ENCODE measurements at regions not wholly inside any gene's neighbourhood (a gene's known extent, or its start where the extent isn't known, plus 50 kb on each side); places are given as distances from the start of the nearest gene placed in this dataset.

- no peak for TF ChIP-seq EZH2 (IDR thresholded peaks at IDR 0.05; ENCODE audit: insufficient read depth, low read length)
- TF ChIP-seq, protein P1, sequence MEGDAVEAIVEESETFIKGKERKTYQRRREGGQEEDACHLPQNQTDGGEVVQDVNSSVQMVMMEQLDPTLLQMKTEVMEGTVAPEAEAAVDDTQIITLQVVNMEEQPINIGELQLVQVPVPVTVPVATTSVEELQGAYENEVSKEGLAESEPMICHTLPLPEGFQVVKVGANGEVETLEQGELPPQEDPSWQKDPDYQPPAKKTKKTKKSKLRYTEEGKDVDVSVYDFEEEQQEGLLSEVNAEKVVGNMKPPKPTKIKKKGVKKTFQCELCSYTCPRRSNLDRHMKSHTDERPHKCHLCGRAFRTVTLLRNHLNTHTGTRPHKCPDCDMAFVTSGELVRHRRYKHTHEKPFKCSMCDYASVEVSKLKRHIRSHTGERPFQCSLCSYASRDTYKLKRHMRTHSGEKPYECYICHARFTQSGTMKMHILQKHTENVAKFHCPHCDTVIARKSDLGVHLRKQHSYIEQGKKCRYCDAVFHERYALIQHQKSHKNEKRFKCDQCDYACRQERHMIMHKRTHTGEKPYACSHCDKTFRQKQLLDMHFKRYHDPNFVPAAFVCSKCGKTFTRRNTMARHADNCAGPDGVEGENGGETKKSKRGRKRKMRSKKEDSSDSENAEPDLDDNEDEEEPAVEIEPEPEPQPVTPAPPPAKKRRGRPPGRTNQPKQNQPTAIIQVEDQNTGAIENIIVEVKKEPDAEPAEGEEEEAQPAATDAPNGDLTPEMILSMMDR (IDR thresholded peaks at IDR 0.05; ENCODE audit: insufficient read depth, low read depth, low read length), result no peak
- Mint-ChIP-seq H3K27me3 (ENCODE audit: low read depth, unreplicated experiment) (peaks cover 16% of the 10 kb centered on the region), H3K36me3 (ENCODE audit: low read depth, unreplicated experiment) (no peaks in the 10 kb centered on the region), H3K4me3 (ENCODE audit: unreplicated experiment) (no peak overlapping the region), H3K4me1 (ENCODE audit: low read depth, unreplicated experiment) (no peaks in the 10 kb centered on the region), H3K27ac (ENCODE audit: unreplicated experiment) (no peak overlapping the region), H3K9me3 (ENCODE audit: unreplicated experiment) (no peaks in the 10 kb centered on the region)
- Histone ChIP-seq H3K4me2 (ENCODE audit: low read length) (no peak overlapping the region), H3K9ac (ENCODE audit: low read length) (no peak overlapping the region), H4K20me1 (ENCODE audit: insufficient read depth, low read length) (no peaks in the 10 kb centered on the region), H3K36me3 (ENCODE audit: insufficient read depth, low read length) (no peaks in the 10 kb centered on the region), H3K9me3 (ENCODE audit: insufficient read depth, low read depth, low read length) (no peaks in the 10 kb centered on the region), H3K4me3 (ENCODE audit: insufficient read depth, low read depth, low read length) (no peak overlapping the region), H3K27ac (ENCODE audit: low read depth, low read length) (no peak overlapping the region), H3K27me3 (ENCODE audit: insufficient read depth, low read length) (no peaks in the 10 kb centered on the region), H3K4me1 (ENCODE audit: insufficient read depth, low read length) (no peaks in the 10 kb centered on the region), H2AFZ (ENCODE audit: low read depth, low read length) (no peak overlapping the region), H3K79me2 (ENCODE audit: insufficient read depth, low read length) (no peaks in the 10 kb centered on the region)
- no peak for DNase-seq (ENCODE audit: low read depth)
- FAIRE-seq, result no peak
Measured at GRCh38 chr13:27860743-27861142, 59.1 kb upstream of the PDX1 start.

DNA sequence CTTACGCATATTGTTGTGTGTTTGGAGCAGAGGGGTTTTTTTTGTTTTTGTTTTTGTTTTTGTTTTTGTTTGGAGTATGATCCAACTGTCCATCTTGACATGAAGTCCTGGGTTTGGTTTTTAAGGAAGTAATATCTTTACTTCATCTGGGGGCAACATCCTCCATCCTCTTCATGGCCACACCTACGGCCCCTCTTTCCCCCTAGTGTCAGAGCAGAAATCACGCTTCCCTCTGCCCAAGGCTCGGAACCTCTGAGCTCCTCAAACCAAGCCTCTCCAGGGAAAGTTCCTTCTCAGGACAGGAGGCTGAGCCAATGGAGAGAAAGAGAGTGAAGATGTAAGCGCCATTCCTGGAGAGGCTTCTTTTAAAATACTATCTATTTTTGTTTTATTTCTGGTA is 58.6 kb upstream of the PDX1 start:
- Histone ChIP-seq H3K9me3 (ENCODE audit: insufficient read depth, low read depth, low read length) (no peaks in the 10 kb centered on the region), H3K4me2 (ENCODE audit: low read length) (no peak overlapping the region), H3K27ac (ENCODE audit: low read depth, low read length) (no peak overlapping the region), H3K4me1 (ENCODE audit: insufficient read depth, low read length) (no peaks in the 10 kb centered on the region), H3K4me3 (ENCODE audit: insufficient read depth, low read depth, low read length) (no peak overlapping the region), H3K36me3 (ENCODE audit: insufficient read depth, low read length) (no peaks in the 10 kb centered on the region), H2AFZ (ENCODE audit: low read depth, low read length) (no peak overlapping the region), H3K27me3 (ENCODE audit: insufficient read depth, low read length) (no peaks in the 10 kb centered on the region), H3K79me2 (ENCODE audit: insufficient read depth, low read length) (no peaks in the 10 kb centered on the region), H4K20me1 (ENCODE audit: insufficient read depth, low read length) (no peaks in the 10 kb centered on the region), H3K9ac (ENCODE audit: low read length) (no peak overlapping the region)
- H3K4me1 Mint-ChIP-seq (ENCODE audit: low read depth, unreplicated experiment), result no peaks in the 10 kb centered on the region
- H3K27ac Mint-ChIP-seq (ENCODE audit: unreplicated experiment), result no peak overlapping the region
- FAIRE-seq (no peak), DNase-seq (ENCODE audit: low read depth) (no peak)
- no peaks in the 10 kb centered on the region for H3K36me3 Mint-ChIP-seq (ENCODE audit: low read depth, unreplicated experiment)
- no peaks in the 10 kb centered on the region for H3K9me3 Mint-ChIP-seq (ENCODE audit: unreplicated experiment)
- H3K27me3 Mint-ChIP-seq (ENCODE audit: low read depth, unreplicated experiment), result peaks cover 16% of the 10 kb centered on the region
- H3K4me3 Mint-ChIP-seq (ENCODE audit: unreplicated experiment), result no peak overlapping the region
- TF ChIP-seq EZH2 (IDR thresholded peaks at IDR 0.05; ENCODE audit: insufficient read depth, low read length), result no peak
- TF ChIP-seq, protein P1 (IDR thresholded peaks at IDR 0.05; ENCODE audit: insufficient read depth, low read depth, low read length), result no peak

DNA sequence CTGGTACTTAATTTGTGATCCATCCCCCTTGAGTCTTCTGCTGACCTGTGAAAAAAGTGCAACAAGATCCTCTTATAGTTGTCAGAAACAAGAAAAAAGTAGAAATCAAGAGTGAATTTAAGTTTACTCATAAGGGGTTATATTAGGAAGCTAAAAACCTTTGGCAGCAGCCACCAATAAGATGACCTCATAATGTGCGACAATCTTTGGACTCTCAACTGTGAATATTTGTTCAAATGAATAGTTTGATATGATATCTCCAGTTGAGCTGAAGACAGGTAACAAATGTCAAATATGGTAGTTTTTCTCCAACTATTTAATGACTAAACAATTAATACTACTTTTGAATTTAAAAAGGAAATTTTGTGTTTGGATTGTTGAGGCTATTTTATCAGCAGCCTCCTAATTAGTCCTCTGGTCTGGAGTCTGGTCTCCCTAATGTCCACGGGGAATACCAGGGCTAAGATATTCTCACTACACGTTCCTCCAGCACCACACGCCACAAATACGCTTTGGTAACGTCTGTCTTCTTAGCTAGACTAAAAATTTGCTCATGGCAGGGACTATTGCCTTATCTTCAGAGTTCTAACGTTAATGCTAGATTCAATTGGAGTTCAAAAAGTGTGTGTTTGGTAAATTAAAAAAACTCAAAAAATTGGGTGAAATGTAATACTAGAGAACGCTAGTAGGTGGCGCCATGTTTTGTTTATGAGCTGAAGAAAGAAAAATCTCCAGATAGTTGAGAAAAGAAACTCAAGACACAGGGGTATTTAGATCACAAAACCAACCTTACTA is 51.0 kb upstream of the PDX1 start:
- no peak for TF ChIP-seq EZH2 (IDR thresholded peaks at IDR 0.05; ENCODE audit: insufficient read depth, low read length)
- TF ChIP-seq, protein P1 (IDR thresholded peaks at IDR 0.05; ENCODE audit: insufficient read depth, low read depth, low read length), result peak; percentile 33
- H3K4me3 ChIP-seq (ENCODE audit: insufficient read depth, low read depth, low read length), result no peak overlapping the region
- H3K4me3 Mint-ChIP-seq (ENCODE audit: unreplicated experiment), result no peak overlapping the region

More for the DNA sequence above, 51.0 kb upstream of the PDX1 start:
- H3K4me1 Mint-ChIP-seq (ENCODE audit: low read depth, unreplicated experiment), result no peaks in the 10 kb centered on the region
- Histone ChIP-seq H3K4me2 (ENCODE audit: low read length) (no peak overlapping the region), H3K79me2 (ENCODE audit: insufficient read depth, low read length) (no peaks in the 10 kb centered on the region), H3K9ac (ENCODE audit: low read length) (no peak overlapping the region), H3K27ac (ENCODE audit: low read depth, low read length) (no peak overlapping the region), H3K4me1 (ENCODE audit: insufficient read depth, low read length) (no peaks in the 10 kb centered on the region), H3K9me3 (ENCODE audit: insufficient read depth, low read depth, low read length) (no peaks in the 10 kb centered on the region), H2AFZ (ENCODE audit: low read depth, low read length) (no peak overlapping the region), H4K20me1 (ENCODE audit: insufficient read depth, low read length) (no peaks in the 10 kb centered on the region), H3K27me3 (ENCODE audit: insufficient read depth, low read length) (no peaks in the 10 kb centered on the region), H3K36me3 (ENCODE audit: insufficient read depth, low read length) (no peaks in the 10 kb centered on the region)
- no peak overlapping the region for H3K27ac Mint-ChIP-seq (ENCODE audit: unreplicated experiment)
- no peaks in the 10 kb centered on the region for H3K9me3 Mint-ChIP-seq (ENCODE audit: unreplicated experiment)
- no peak for FAIRE-seq
- H3K36me3 Mint-ChIP-seq (ENCODE audit: low read depth, unreplicated experiment), result no peaks in the 10 kb centered on the region
- DNase-seq (ENCODE audit: low read depth), result no peak
- peaks cover 8% of the 10 kb centered on the region for H3K27me3 Mint-ChIP-seq (ENCODE audit: low read depth, unreplicated experiment)

Data from astrocyte (in vitro differentiated cells and primary cell).